Urinary bladder (tissue), 3 donors: ENCODE measurements at regions not wholly inside any gene's neighbourhood (a gene's known extent, or its start where the extent isn't known, plus 50 kb on each side); places are given as distances from the start of the nearest gene placed in this dataset.
"Not testable (repeated sequence)": the region's sequence is repeated elsewhere in the genome, so short reads cannot be mapped to it uniquely, and the experiment has no call there.

Experiments used
- DNase-seq: peaks from one replicate; pipeline ENCODE4 v3.0.0-alpha.2; 2015; ENCODE audit errors: extremely low spot score
- H3K27ac ChIP-seq: one replicate; pipeline ENCODE4 v1.5.1; 2013; ENCODE audit warnings: low read depth, mild to moderate bottlenecking, moderate library complexity
- H3K36me3 ChIP-seq: one replicate; pipeline ENCODE4 v1.6.1; 2013; ENCODE audit warnings: mild to moderate bottlenecking, moderate library complexity; ENCODE audit not compliant: insufficient read depth
- H3K4me1 ChIP-seq: one replicate; pipeline ENCODE4 v1.6.1; 2013; ENCODE audit warnings: mild to moderate bottlenecking, moderate library complexity; ENCODE audit not compliant: insufficient read depth
- H3K4me3 ChIP-seq: one replicate; pipeline ENCODE4 v1.5.1; 2013; ENCODE audit warnings: low read depth, low read length
- WGBS: extraction: QIAGEN DNeasy Blood & Tissue Kit; methylation state at CpG from one replicate; pipeline ENCODE4 v1.1.7; 2013; 5-methylcytosine and 5-hydroxymethylcytosine counted together
- donor health status: healthy with polysubstance abuse.
- donor health status: healthy.

DNA sequence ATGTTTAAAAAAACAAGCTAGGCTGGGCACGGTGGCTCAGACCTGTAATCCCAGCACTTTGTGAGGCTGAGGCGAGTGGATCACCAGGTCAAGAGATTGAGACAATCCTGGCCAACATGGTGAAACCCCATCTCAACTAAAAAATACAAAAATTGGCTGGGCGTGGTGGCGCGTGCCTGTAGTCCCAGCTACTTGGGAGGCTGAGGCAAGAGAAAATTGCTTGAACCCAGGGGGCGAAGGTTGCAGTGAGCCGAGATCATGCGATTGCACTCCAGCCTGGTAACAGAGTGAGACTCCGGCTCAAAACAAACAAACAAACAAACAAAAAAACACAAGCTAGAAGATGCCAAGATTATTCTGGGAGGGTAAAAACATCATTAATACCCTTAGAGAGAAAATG, 172.3 kb downstream of the AVL9 start:
- not testable (repeated sequence) for H3K36me3 ChIP-seq, H3K27ac ChIP-seq, H3K4me1 ChIP-seq, DNase-seq, H3K4me3 ChIP-seq
- 98% methylated on average over 9 of the region's 9 CpGs for WGBS

DNA sequence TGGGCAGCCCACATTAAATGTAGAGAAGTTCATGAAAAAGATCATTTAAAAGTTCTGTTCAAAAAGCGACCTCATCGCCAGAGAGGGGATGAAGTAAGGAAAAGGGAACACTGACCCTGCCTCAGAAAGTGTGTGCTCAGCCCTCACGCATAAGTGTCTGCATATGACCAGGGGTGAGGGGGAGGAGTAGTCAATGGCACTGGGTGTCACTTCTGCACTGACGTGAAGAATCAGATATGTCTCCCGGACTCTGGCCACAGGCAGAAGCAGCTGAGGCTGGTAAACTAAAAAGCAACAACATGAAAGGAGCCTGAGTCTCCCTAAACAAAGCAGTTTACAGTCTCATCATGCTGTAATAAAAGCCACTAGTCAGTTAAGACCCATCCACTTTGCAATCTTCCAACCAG, 168.5 kb downstream of the AVL9 start:
- 79% methylated on average over 5 of the region's 5 CpGs for WGBS
- H3K27ac ChIP-seq, H3K36me3 ChIP-seq, H3K4me3 ChIP-seq, H3K4me1 ChIP-seq, DNase-seq: not testable (repeated sequence)

DNA sequence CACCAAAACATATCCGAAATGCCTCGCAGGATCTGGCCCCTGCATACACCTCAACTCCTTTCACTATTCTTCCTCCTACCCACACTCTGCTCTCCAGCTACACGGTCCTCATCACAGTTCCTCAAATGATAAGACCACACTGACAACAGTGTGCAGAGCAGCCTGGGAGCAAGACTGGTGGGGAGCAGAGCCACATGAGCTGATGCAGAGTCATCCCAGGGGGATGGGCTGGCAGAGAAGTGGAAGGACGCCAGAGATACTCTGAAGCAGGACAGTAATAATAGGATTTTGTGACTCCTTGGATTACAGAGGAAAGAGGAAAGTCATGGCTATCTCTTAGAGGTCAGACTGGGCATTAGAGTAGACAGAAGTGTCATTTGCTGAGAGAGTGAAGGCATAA, 167.2 kb downstream of the AVL9 start:
- not testable (repeated sequence) for H3K4me1 ChIP-seq
- WGBS = 64% methylated on average over 3 of the region's 4 CpGs

DNA sequence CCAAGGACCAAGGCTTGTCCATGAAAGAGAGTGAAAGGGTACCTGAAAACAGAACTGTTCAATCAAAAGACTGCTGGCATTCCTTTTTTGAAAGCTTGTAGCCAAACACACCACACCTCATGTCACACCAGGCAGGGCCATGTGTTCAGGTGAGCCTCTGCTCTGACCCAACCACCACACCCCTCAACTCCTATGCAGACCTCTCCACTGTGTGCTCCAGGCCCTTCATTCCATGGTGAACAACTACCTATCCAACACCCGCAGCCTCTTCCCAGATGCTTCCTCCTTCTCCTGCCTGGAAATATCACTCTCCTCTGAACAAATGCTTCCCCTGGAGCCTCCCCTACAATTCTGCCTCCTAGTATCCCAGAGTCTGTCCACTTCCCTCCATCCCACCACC, 166.6 kb downstream of the AVL9 start:
- Histone ChIP-seq H3K36me3 (no peaks in the 10 kb centered on the region), H3K4me3 (no peak overlapping the region), H3K4me1 (no peaks in the 10 kb centered on the region), H3K27ac (no peak overlapping the region)
- DNase-seq = no peak
- WGBS = 97% methylated on average over 1 of the region's 1 CpG

More for the DNA sequence above, 167.2 kb downstream of the AVL9 start:
- H3K4me3 ChIP-seq, H3K36me3 ChIP-seq, DNase-seq, H3K27ac ChIP-seq: not testable (repeated sequence)

DNA sequence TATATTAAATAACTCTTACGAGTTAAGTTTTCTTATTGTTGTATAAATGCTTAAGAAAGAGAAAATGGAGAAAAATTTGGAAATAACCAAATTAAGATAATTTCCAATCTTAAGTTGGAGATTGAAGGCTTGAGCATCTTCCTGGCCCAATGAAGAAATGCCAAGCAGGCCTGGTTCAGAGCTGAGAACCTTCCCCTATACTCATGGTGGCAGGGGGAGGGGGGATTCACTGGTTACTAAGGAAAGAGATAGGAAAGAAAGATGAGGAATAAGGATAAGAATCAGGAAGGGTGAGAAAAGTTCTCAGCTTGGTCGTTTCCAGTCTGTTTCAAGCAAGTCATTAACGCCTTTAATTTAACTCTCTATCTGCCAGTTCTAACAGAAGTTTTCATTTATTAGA, 166.2 kb downstream of the AVL9 start:
- H3K27ac ChIP-seq = no peak overlapping the region
- 67% methylated on average over 3 of the region's 3 CpGs for WGBS
- no peak for DNase-seq
- no peak overlapping the region for H3K4me3 ChIP-seq
- no peaks in the 10 kb centered on the region for H3K4me1 ChIP-seq
- no peaks in the 10 kb centered on the region for H3K36me3 ChIP-seq

DNA sequence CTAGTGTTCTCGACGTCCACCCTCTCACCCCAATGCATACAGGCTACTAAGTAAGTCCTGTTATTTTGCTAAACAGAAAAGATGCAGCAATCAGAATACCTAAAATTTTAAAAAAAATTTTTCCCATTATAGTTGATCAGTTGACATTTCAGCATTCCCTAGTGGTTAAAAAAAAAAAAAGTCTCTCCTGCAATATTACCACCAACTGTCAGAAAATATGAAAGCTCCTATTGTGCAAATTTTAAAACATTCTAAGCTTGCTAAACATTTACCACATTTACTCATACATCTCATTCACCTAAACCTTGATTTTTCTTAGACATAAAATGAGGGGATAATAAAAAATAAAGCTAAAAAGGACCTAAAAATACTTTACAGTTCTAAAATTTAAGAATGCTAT, 165.6 kb downstream of the AVL9 start:
- H3K36me3 ChIP-seq = no peaks in the 10 kb centered on the region
- no peak for DNase-seq
- H3K4me3 ChIP-seq = no peak overlapping the region
- no peak overlapping the region for H3K27ac ChIP-seq
- WGBS = 67% methylated on average over 2 of the region's 2 CpGs
- H3K4me1 ChIP-seq = no peaks in the 10 kb centered on the region

DNA sequence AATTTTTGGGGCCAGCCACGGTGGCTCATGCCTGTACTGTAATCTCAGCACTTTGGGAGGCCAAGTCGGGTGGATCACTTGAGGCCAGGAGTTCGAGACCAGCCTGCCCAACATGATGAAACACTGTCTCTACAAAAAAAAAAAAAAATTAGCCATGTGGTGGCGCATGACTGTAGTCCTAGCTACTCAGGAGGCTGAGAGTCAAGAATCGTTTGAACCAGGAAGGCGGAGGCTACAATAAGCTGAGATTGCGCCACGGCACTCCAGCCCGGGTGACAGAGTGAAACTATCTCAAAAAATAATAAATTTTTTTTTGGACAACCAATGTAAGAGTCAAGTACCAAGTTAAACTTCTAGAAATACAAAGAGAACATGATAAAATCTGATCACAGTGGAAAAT, 164.6 kb downstream of the AVL9 start:
- Histone ChIP-seq H3K4me1 (no peaks in the 10 kb centered on the region), H3K27ac (no peak overlapping the region), H3K36me3 (no peaks in the 10 kb centered on the region), H3K4me3 (no peak overlapping the region)
- no peak for DNase-seq
- whole genome bisulfite sequencing = 95% methylated on average over 9 of the region's 9 CpGs

DNA sequence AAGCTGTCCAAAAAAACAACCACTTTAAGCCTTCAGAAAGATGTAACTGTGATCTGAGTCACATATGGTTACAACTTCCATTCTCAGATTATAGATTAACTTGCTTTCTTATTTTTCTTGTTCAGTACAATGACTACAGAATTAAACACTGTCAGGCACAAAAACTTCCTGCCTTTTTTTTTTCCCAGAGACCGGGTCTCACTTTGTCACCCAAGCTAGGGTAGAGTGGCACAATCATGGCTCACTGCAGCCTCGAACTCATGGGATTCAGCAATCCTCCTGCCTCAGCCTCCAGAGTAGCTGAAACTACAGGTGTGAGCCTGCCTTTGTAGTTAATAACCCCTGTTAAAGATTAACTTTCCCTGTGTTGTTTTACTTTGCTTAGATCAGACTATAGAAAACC, 163.2 kb downstream of the AVL9 start:
- no peaks in the 10 kb centered on the region for H3K36me3 ChIP-seq
- DNase-seq = no peak

DNA sequence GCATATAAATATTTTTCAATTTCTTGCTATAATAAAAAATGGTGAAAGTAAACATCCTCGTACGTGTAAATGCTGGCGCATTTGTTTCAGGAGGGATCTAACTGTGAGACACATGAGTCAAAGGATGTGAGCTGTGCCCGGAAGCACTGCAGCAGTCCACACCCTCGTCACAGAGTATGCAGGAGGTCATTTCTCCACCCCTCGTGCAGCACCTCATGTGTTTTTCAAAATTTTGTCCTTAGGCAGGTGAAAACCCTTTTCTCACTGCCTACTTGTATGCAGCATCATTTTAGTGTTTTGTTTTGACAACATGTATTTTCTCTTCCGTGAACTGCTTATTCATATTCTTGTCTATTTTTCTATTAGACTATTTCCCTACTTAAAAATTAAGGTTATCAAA, 162.7 kb downstream of the AVL9 start:
- no peaks in the 10 kb centered on the region for H3K4me1 ChIP-seq
- H3K27ac ChIP-seq = no peak overlapping the region
- DNase-seq = no peak
- 62% methylated on average over 7 of the region's 7 CpGs for WGBS
- no peak overlapping the region for H3K4me3 ChIP-seq
- H3K36me3 ChIP-seq = no peaks in the 10 kb centered on the region

More for the DNA sequence above, 163.2 kb downstream of the AVL9 start:
- 82% methylated on average over 2 of the region's 2 CpGs for WGBS
- no peak overlapping the region for H3K4me3 ChIP-seq
- no peaks in the 10 kb centered on the region for H3K4me1 ChIP-seq
- no peak overlapping the region for H3K27ac ChIP-seq

DNA sequence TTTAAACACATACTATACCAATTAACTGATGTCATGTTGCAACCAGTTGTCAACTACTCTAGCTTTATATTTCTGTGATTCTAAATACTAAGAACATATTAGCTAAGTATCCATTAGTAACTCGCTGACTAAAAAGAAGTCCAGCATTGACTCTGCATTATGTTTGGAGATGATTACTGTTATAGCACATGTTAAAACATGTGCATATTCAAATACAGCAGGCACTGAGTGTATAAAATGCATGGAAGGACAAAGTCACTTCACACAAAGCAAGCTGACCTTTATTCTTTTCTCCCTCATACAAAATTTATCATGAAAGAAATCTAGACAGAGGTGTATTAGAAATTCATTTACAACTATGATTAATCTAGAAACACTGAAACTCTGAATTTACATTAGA, 159.3 kb downstream of the AVL9 start:
- DNase-seq, H3K4me1 ChIP-seq, H3K4me3 ChIP-seq, H3K36me3 ChIP-seq, H3K27ac ChIP-seq: not testable (repeated sequence)
- WGBS = 100% methylated on average over 1 of the region's 1 CpG

DNA sequence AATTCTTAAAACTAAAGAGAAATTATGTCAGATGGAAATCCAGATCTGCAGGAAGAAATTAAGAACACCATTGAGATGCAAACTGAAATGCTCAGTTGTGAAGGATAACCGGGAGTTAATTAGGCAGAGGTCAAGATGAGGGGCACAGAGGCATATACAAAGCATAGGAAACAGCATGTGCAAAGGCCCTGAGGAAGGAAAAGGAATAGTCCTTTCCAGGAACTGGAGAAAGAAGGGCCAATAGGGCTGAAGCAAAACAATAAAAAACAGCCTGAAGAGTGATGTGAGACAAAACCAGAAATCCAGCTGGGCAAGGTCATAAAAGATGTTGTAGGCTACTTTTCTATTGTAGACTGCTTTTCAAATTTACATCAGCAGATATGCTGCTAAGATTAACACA, 155.1 kb downstream of the AVL9 start:
- H3K4me3 ChIP-seq, DNase-seq, H3K27ac ChIP-seq, H3K36me3 ChIP-seq, H3K4me1 ChIP-seq: not testable (repeated sequence)
- 90% methylated on average over 1 of the region's 1 CpG for WGBS

DNA sequence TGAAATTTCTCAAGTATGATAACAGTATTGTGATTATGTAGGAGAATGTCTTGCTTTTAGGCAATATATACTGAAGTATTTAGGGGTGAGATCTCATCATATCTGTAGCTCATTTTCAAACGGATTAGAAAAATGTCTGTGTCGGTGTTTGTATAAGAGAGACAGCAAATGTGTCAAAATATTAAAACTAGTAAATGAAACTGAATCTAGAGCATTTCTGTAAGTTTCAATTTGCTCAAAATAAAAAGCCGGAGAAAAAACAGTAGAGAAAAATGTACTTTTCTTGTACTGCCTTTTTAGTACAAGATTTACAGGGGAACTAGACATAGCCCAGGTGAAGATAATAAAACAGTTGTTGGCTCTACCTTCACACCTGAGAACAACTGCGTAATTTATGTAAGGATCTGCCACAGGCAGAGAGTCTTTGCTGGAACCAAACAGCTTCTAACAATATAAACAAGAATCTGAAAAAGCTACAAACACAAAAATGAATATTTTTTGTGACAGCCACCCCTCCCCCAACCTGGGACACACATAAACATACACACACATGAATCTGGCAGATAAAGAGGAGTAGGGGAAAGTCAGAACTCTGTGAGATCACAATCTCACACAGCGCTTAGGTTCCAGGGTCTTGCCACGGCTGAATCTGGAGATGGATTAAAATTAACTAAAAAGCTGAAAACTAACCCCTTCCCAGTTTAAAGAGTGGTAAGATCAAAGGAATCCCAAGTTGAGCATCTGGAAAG, 153.3 kb downstream of the AVL9 start:
- Histone ChIP-seq H3K36me3 (no peaks in the 10 kb centered on the region), H3K4me3 (no peak overlapping the region), H3K27ac (no peak overlapping the region), H3K4me1 (no peaks in the 10 kb centered on the region)
- DNase-seq = no peak
- WGBS = 78% methylated on average over 6 of the region's 6 CpGs

DNA sequence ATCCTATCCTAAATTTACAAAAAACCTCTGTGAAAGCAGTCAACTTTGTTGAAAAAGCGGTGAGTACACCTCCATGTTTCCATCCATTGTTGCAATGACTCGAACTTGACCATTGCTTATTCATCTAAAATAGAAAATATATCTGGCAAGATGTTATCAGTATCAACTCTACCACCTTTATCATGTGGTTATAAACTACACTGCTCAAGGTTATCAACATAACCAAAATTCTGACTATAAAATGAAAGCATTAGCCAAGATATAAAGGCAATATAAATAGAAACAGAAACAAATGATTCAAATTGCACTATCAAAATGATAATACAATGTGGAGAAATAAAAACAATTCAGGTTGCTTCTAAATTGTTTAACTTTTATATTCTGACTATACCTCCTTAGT, 150.0 kb downstream of the AVL9 start:
- not testable (repeated sequence) for H3K27ac ChIP-seq, H3K36me3 ChIP-seq, H3K4me1 ChIP-seq, DNase-seq, H3K4me3 ChIP-seq
- WGBS = 82% methylated on average over 2 of the region's 2 CpGs

DNA sequence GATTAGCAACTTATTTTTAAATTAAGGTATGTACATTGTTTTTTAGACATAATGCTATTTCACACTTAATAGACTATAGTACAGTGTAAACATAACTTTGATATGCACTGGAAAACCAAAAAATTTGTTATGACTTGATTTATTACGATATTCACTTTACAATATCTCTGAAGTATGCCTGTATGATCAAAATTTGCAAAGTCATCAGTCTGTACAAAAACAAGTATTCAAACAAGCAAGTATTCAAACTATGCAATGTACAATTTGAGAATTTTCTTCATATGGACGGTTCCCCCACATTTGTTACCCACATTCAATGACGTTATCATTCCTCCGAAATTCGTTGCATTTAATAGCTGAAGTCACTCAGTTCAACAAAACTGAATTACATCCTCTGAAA, 147.9 kb downstream of the AVL9 start:
- Histone ChIP-seq H3K4me3 (no peak overlapping the region), H3K4me1 (no peaks in the 10 kb centered on the region), H3K27ac (no peak overlapping the region), H3K36me3 (no peaks in the 10 kb centered on the region)
- WGBS = 92% methylated on average over 5 of the region's 5 CpGs
- DNase-seq = no peak

DNA sequence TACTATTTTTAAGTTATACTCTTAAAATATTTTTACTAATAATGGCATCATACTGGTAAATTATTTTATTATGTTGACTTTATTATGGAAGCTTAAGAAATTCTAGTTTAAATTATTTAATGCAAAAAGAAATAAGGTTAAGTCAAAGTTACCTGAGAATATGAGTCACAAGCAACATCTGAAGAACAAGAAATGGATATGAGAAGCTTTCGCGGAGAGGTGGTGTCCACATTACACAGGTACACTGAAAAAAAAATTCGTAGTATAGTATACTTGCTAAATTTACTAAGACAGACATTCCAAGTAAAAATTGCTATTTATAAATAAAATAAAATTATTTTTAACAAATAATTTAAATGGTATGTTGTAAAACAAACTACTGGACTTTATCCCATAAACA, 143.8 kb downstream of the AVL9 start:
- H3K27ac ChIP-seq = no peak overlapping the region
- no peaks in the 10 kb centered on the region for H3K36me3 ChIP-seq
- no peak for DNase-seq
- 95% methylated on average over 3 of the region's 3 CpGs for WGBS
- H3K4me1 ChIP-seq = no peaks in the 10 kb centered on the region
- H3K4me3 ChIP-seq = no peak overlapping the region
